Neural cell (in vitro differentiated cells): ENCODE measurements at regions not wholly inside any gene's neighbourhood (a gene's known extent, or its start where the extent isn't known, plus 50 kb on each side); places are given as distances from the start of the nearest gene placed in this dataset.

Experiments
- EP300 ChIP-seq: fragments of 450-650 bp; conservative IDR thresholded peaks from 2 replicates; pipeline ENCODE4 v1.6.1; 2014; ENCODE audit warnings: antibody characterized with exemption, mild to moderate bottlenecking, moderate library complexity; ENCODE audit not compliant: poor library complexity, severe bottlenecking
- RAD21 ChIP-seq: fragments of 450-650 bp; conservative IDR thresholded peaks from 2 replicates; pipeline ENCODE4 v1.6.1; 2014; ENCODE audit warnings: antibody characterized with exemption, mild to moderate bottlenecking, moderate library complexity
- SMC3 ChIP-seq: fragments of 450-650 bp; conservative IDR thresholded peaks from 2 replicates; pipeline ENCODE4 v1.6.1; 2014; ENCODE audit warnings: antibody characterized with exemption, mild to moderate bottlenecking, moderate library complexity; ENCODE audit not compliant: poor library complexity
- TF ChIP-seq, protein P1 (sequence below): fragments of 450-650 bp; IDR thresholded peaks from 2 replicates; pipeline ENCODE4 v1.5.1; 2014; ENCODE audit warnings: antibody characterized with exemption, mild to moderate bottlenecking, moderate library complexity; ENCODE audit not compliant: poor library complexity, severe bottlenecking

- TF ChIP-seq, protein P1, sequence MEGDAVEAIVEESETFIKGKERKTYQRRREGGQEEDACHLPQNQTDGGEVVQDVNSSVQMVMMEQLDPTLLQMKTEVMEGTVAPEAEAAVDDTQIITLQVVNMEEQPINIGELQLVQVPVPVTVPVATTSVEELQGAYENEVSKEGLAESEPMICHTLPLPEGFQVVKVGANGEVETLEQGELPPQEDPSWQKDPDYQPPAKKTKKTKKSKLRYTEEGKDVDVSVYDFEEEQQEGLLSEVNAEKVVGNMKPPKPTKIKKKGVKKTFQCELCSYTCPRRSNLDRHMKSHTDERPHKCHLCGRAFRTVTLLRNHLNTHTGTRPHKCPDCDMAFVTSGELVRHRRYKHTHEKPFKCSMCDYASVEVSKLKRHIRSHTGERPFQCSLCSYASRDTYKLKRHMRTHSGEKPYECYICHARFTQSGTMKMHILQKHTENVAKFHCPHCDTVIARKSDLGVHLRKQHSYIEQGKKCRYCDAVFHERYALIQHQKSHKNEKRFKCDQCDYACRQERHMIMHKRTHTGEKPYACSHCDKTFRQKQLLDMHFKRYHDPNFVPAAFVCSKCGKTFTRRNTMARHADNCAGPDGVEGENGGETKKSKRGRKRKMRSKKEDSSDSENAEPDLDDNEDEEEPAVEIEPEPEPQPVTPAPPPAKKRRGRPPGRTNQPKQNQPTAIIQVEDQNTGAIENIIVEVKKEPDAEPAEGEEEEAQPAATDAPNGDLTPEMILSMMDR = no peak
- TF ChIP-seq EP300 = no peak
- no peak for TF ChIP-seq SMC3
- no peak for TF ChIP-seq RAD21
Observed at GRCh38 chr14:42554091-42554490, 947.4 kb downstream of the LRFN5 start.
